SK-N-DZ (cell line): ENCODE measurements at regions not wholly inside any gene's neighbourhood (a gene's known extent, or its start where the extent isn't known, plus 50 kb on each side); places are given as distances from the start of the nearest gene placed in this dataset.

Experiments used
- DNase-seq: peaks from one replicate; pipeline ENCODE4 v3.0.0-alpha.2; 2015; ENCODE audit warnings: low spot score

- no peak for DNase-seq
Measured at GRCh38 chr15:95304151-95304946, 1026.2 kb upstream of the NR2F2 start.

- no peak for DNase-seq
Measured at GRCh38 chr15:95304947-95305400, 1025.5 kb upstream of the NR2F2 start.

- DNase-seq: no peak
Measured at GRCh38 chr15:95307115-95307514, 1023.4 kb upstream of the NR2F2 start.

GRCh38 chr15:95319242-95319641 lies 1011.3 kb upstream of the NR2F2 start:
- DNase-seq: no peak

- DNase-seq: no peak
Measured at GRCh38 chr15:95323796-95324195, 1006.7 kb upstream of the NR2F2 start.

GRCh38 chr15:95324656-95325055 lies 1005.8 kb upstream of the NR2F2 start:
- DNase-seq: no peak

GRCh38 chr15:95325763-95326404 lies 1004.6 kb upstream of the NR2F2 start:
- no peak for DNase-seq

- DNase-seq: no peak
Measured at GRCh38 chr15:95326431-95327182, 1003.9 kb upstream of the NR2F2 start.

- DNase-seq: no peak
Measured at GRCh38 chr15:95327183-95327525, 1003.3 kb upstream of the NR2F2 start.

GRCh38 chr15:95327661-95328060 lies 1002.8 kb upstream of the NR2F2 start:
- no peak for DNase-seq

GRCh38 chr15:95328559-95328958 lies 1001.9 kb upstream of the NR2F2 start:
- DNase-seq: no peak

- no peak for DNase-seq
Measured at GRCh38 chr15:95329362-95329761, 1001.1 kb upstream of the NR2F2 start.

GRCh38 chr15:95341686-95342085 lies 988.8 kb upstream of the NR2F2 start:
- no peak for DNase-seq

- no peak for DNase-seq
Measured at GRCh38 chr15:95345867-95346266, 984.6 kb upstream of the NR2F2 start.

- DNase-seq: no peak
Measured at GRCh38 chr15:95346721-95347475, 983.6 kb upstream of the NR2F2 start.

- DNase-seq: no peak
Measured at GRCh38 chr15:95347837-95348236, 982.7 kb upstream of the NR2F2 start.

- DNase-seq: no peak
Measured at GRCh38 chr15:95350908-95351307, 979.6 kb upstream of the NR2F2 start.

GRCh38 chr15:95352631-95353187 lies 977.8 kb upstream of the NR2F2 start:
- DNase-seq: no peak

GRCh38 chr15:95353512-95353911 lies 977.0 kb upstream of the NR2F2 start:
- no peak for DNase-seq

GRCh38 chr15:95359966-95360365 lies 970.5 kb upstream of the NR2F2 start:
- DNase-seq: no peak

- DNase-seq: no peak
Measured at GRCh38 chr15:95362306-95362705, 968.2 kb upstream of the NR2F2 start.
